K562 (cell line): ENCODE measurements at regions not wholly inside any gene's neighbourhood (a gene's known extent, or its start where the extent isn't known, plus 50 kb on each side); places are given as distances from the start of the nearest gene placed in this dataset.

Experiments
- ARID3A ChIP-seq: IDR thresholded peaks from 2 replicates; pipeline ENCODE4 v1.6.1; 2012; ENCODE audit warnings: low read depth, low read length, improper control_type of control experiment, borderline replicate concordance
- CTCF ChIP-seq, 3 experiments: IDR thresholded peaks in 2 of 3; conservative IDR thresholded peaks in 1 of 3; 2 replicates each; pipeline ENCODE4 v1.5.1; 2011 to 2012; ENCODE audit warnings: low read length in 3 of 3, mild to moderate bottlenecking in 3 of 3, control low read depth in 2 of 3, improper control_type of control experiment in 1 of 3, inconsistent platforms in 1 of 3, low read depth in 1 of 3, mixed read lengths in 1 of 3, moderate library complexity in 1 of 3; ENCODE audit not compliant: insufficient read depth in 2 of 3
- ELK1 ChIP-seq: sonication (generic); formaldehyde crosslinking; IDR thresholded peaks from 2 replicates; pipeline ENCODE4 v1.8.1; 2022; ENCODE audit warnings: missing genetic modification reagents
- MAX ChIP-seq: sonication (generic); formaldehyde crosslinking; IDR thresholded peaks from 2 replicates; pipeline ENCODE4 v1.9.0; 2022; ENCODE audit warnings: mild to moderate bottlenecking, missing genetic modification reagents
- PHF8 ChIP-seq: fragments of 200-600 bp; sonication (generic); IDR thresholded peaks from 2 replicates; pipeline ENCODE4 v1.6.1; 2012; ENCODE audit warnings: mixed run types, mild to moderate bottlenecking, inconsistent platforms, low read length, moderate library complexity, borderline replicate concordance
- SMC3 ChIP-seq: conservative IDR thresholded peaks from 2 replicates; pipeline ENCODE4 v1.6.1; 2011; ENCODE audit warnings: low read depth, low read length, improper control_type of control experiment; ENCODE audit not compliant: insufficient read depth
- TCF7L2 ChIP-seq: fragments of 150-350 bp; IDR thresholded peaks from 2 replicates; pipeline ENCODE4 v1.6.1; 2016; ENCODE audit warnings: low read depth, mild to moderate bottlenecking, low read length, moderate library complexity
- ZBTB17 ChIP-seq: fragments of 450-650 bp; formaldehyde crosslinking; IDR thresholded peaks from 2 replicates; pipeline ENCODE4 v1.4.0; 2020; ENCODE audit warnings: mild to moderate bottlenecking

- no peak for TF ChIP-seq ELK1 (CRISPR knock-in tag)
- no peak for TF ChIP-seq SMC3
- TF ChIP-seq CTCF (IDR thresholded peaks at IDR 0.05 in 2 of 3, conservative IDR thresholded peaks at IDR 0.05 in 1 of 3; ENCODE audit: insufficient read depth in 2 of 3, low read depth in 1 of 3, low read length in 3 of 3): no peak
- TF ChIP-seq PHF8: no peak
- no peak for TF ChIP-seq ARID3A
- TF ChIP-seq MAX (CRISPR knock-in tag): no peak
- TF ChIP-seq TCF7L2: no peak
- no peak for TF ChIP-seq ZBTB17
These were observed 134.9 kb upstream of the HSD17B12 start for GRCh38 chr11:43545610-43546009.
